Epithelial cell of proximal tubule (primary cell): ENCODE measurements at regions not wholly inside any gene's neighbourhood (a gene's known extent, or its start where the extent isn't known, plus 50 kb on each side); places are given as distances from the start of the nearest gene placed in this dataset.
A peak's percentile ranks its signal among the peaks of the same experiment; 100 is the strongest.
"Not testable (repeated sequence)": the region's sequence is repeated elsewhere in the genome, so short reads cannot be mapped to it uniquely, and the experiment has no call there.

Experiments
- DNase-seq: peaks from one replicate; pipeline ENCODE4 v3.0.0-alpha.2; 2011; ENCODE audit warnings: low read depth
- H3K4me3 ChIP-seq: 2 replicates; pipeline ENCODE4 v1.5.1; 2011; ENCODE audit warnings: low read depth, mild to moderate bottlenecking, low read length
- TF ChIP-seq, protein P1 (sequence below): conservative IDR thresholded peaks from 2 replicates; pipeline ENCODE4 v1.5.1; 2012; ENCODE audit warnings: low read depth, mild to moderate bottlenecking, low read length

DNA sequence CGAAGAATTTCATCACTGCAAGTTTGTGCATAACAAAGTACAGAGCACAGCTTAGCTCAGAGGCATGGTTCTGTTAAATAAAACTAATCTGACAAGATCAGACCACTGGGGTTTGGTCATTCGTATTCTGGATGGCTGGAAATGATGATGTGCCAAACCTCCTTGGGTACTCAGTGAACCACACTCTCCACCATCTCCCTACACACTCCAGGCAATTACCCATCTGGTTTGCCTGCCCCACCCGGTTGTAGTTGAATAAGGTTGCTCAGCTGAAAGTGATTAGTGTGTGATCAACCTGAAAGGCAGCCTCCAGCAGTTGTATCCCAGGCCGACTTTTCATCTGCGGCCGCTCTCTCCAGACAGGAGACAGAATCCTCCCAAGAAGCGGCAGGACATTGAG lies 371.4 kb downstream of the TLE1 start:
- DNase-seq, result no peak
- TF ChIP-seq, protein P1, sequence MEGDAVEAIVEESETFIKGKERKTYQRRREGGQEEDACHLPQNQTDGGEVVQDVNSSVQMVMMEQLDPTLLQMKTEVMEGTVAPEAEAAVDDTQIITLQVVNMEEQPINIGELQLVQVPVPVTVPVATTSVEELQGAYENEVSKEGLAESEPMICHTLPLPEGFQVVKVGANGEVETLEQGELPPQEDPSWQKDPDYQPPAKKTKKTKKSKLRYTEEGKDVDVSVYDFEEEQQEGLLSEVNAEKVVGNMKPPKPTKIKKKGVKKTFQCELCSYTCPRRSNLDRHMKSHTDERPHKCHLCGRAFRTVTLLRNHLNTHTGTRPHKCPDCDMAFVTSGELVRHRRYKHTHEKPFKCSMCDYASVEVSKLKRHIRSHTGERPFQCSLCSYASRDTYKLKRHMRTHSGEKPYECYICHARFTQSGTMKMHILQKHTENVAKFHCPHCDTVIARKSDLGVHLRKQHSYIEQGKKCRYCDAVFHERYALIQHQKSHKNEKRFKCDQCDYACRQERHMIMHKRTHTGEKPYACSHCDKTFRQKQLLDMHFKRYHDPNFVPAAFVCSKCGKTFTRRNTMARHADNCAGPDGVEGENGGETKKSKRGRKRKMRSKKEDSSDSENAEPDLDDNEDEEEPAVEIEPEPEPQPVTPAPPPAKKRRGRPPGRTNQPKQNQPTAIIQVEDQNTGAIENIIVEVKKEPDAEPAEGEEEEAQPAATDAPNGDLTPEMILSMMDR, result no peak
- no peak overlapping the region for H3K4me3 ChIP-seq

DNA sequence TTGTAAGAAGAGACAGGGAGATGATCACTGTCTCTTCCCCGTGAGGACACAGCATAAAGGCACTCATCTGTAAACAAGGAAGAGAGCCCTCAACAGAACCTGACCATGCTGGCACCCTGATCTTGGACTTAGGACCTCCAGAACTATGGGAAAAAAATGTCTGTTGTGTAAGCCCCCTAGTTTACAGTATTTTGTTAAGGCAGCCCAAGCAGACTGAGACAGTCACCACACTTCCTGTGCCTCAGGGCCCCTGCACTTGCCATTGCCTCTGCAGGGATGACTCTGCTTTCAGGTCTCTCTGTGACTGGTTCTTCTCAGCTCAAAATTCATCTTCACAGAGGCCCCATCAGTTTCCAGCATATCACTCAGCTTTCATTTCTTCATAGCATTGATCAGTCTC lies 372.1 kb downstream of the TLE1 start:
- TF ChIP-seq, protein P1, result no peak
- no peak overlapping the region for H3K4me3 ChIP-seq
- no peak for DNase-seq

DNA sequence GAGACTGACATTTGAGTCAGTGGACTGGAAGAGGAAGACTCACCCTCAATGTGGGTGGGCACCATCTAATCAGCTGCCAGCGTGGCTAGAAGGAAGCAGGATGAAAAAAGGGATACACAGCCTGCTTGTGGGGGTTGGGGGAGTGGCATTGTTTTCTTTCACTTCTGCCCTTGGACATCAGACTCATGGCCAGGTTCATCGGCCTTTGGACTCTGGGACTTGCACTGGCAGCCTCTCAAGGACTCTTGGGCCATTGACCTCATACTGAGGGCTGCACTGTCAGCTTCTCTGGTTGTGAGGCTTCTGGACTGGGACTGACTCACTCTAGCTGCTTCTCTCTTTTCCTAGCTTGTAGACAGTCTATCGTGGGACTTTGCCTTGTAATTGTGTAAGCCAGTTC lies 374.9 kb downstream of the TLE1 start:
- DNase-seq, result no peak
- TF ChIP-seq, protein P1, result no peak
- H3K4me3 ChIP-seq, result no peak overlapping the region

DNA sequence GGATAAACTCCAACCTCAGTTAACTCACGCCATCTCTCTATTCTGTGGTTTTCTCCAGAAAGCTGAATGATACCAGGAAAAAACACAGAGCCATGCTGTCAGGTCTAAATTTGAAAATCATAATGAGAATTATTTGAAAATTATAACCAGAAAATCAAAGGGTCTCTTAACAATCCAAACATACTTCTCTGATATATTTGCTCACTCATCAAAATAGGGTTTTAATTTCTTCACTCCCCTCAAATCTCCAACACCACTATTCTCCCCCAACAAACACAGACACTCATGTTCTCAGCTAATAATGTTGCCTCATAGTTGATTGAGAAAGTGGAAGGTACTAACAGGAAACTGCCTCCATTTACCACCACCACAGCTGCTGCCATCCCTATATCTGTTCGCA lies 375.5 kb downstream of the TLE1 start:
- no peak overlapping the region for H3K4me3 ChIP-seq
- DNase-seq, result no peak
- TF ChIP-seq, protein P1, result no peak

DNA sequence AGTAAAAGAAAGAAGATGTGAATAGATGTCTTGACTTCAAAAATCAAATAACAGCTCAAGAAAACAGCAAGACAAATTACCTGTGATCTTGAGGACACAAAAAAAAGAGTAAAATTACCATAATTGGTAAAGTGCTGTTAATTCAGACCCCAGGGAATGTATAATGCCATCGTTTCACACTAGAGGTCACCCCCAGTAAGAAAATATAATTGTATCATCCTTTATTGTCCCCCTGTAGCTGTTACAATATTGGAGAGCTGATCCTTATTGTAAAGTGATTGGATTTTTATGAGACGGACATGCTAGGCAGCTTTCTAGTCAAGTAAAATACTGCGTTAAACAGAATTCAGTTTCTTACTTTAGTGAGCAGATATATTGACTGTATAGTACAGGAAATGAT lies 377.0 kb downstream of the TLE1 start:
- no peak overlapping the region for H3K4me3 ChIP-seq
- DNase-seq, result no peak
- TF ChIP-seq, protein P1, result peak; percentile 6

DNA sequence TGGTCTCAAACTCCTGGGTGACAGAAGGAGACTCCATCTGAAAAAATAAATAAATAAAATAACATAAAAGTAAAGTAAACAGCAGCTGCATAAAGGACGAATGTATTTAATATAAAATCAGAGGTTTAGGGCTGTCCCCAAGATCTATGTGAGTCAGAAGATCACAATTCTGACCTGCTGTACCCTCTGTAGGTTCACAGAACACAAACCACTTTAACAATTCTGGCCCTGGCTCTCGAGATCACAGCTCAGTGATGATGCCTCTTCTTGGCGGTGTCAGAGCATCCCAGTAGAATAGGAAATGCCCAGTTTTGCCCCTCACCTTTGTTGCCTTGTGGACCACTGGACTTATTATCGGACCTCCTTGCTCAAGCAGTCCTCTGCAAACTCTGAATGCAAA lies 380.9 kb downstream of the TLE1 start:
- no peak overlapping the region for H3K4me3 ChIP-seq
- TF ChIP-seq, protein P1, result no peak
- no peak for DNase-seq

DNA sequence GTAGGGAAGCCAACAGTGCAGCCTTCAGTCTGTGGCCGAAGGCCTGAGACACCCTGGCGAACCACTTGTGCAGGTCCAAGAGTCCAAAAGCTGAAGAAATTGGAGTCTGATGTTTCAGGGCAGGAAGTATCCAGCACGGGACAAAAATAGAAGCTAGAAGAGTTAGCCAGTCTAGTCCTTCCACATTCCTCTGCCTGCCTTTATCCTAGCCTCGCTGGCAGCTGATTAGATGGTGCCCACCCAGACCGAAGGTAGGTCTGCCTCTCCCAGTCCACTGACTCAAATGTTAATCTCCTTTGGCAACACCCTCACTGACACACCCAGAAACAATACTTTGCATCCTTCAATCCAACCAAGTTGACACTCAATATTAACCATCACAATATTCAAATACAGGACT lies 381.6 kb downstream of the TLE1 start:
- DNase-seq, H3K4me3 ChIP-seq: not testable (repeated sequence)
